Astrocyte of the cerebellum (primary cell): ENCODE measurements at regions not wholly inside any gene's neighbourhood (a gene's known extent, or its start where the extent isn't known, plus 50 kb on each side); places are given as distances from the start of the nearest gene placed in this dataset.

Experiments
- DNase-seq: peaks from one replicate; pipeline ENCODE4 v3.0.0-alpha.2; 2011; ENCODE audit warnings: low read depth
- H3K4me3 ChIP-seq: 2 replicates; pipeline ENCODE4 v1.5.1; 2011; ENCODE audit warnings: mild to moderate bottlenecking, low read depth, low read length, moderate library complexity
- CTCF ChIP-seq: IDR thresholded peaks from 2 replicates; pipeline ENCODE4 v1.5.1; 2012; ENCODE audit warnings: low read length, low read depth, moderate library complexity, mild to moderate bottlenecking; ENCODE audit errors: missing control alignments
- in situ Hi-C: cut with HindIII; loops from 2 replicates; pipeline ENCODE4 v1.10.0; 2017; ENCODE audit warnings: low sequenced_read_pairs

- H3K4me3 ChIP-seq = no peak overlapping the region
- in situ Hi-C loops = no loop called here
- no peak for DNase-seq
- TF ChIP-seq CTCF = no peak
Observed at GRCh38 chr18:2040279-2040678, 531.0 kb downstream of the METTL4 start.

GRCh38 chr18:2049986-2050385 lies 521.3 kb downstream of the METTL4 start:
- no peak overlapping the region for H3K4me3 ChIP-seq
- TF ChIP-seq CTCF = no peak
- peak; percentile 27 for DNase-seq
- in situ Hi-C loops = no loop called here

DNA sequence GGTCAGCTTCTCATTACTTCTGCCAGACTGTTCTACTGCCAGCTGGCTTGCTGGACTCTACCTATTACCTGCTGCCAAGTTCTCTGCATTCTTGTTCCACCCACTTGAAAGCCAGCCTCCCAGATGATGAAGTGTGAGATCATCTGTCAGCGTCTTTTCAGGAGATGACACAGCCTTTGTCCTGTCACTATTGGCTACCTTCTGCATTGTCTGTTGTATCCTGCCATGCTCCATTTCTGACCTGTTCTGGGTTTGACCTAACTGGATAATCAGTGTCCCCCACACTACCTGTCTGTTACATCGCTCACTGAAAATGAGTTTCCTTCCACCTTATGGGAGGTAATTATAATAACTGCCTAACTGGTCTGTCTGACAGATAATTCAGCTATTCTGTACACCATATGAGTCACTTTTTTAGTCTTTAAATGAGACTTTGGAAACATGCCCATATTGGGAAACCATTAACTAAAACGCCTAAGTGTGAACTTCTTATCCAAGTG lies 520.6 kb downstream of the METTL4 start:
- no peak for DNase-seq
- TF ChIP-seq CTCF = no peak
- in situ Hi-C loops = no loop called here
- no peak overlapping the region for H3K4me3 ChIP-seq

- H3K4me3 ChIP-seq = no peak overlapping the region
- in situ Hi-C loops = no loop called here
- TF ChIP-seq CTCF = no peak
- no peak for DNase-seq
Observed at GRCh38 chr18:2053490-2054089, 517.7 kb downstream of the METTL4 start.

GRCh38 chr18:2059336-2059735 lies 512.0 kb downstream of the METTL4 start:
- TF ChIP-seq CTCF = no peak
- no peak for DNase-seq
- in situ Hi-C loops = no loop called here
- no peak overlapping the region for H3K4me3 ChIP-seq

- in situ Hi-C loops = no loop called here
- H3K4me3 ChIP-seq = no peak overlapping the region
- TF ChIP-seq CTCF = no peak
- DNase-seq = no peak
Observed at GRCh38 chr18:2060086-2060485, 511.2 kb downstream of the METTL4 start.

DNA sequence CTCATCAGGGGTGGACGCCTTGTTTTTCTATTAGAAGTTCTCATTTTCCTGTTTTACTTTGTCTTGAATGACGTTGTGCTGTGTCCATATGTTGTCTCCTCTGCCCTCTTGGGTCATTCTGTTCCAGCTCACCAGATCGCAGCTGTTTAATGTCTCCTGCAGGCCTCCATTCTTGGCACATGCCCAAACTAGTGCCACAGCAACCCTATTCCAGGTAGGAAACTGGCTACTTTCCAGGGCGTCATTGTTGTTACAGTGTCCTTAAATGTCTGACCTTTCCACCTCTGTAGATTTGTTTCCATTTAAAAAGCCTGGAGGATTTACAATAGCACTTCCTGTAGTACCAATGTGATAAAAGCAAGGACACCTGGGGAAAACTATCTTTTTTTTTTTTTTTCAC lies 500.7 kb downstream of the METTL4 start:
- H3K4me3 ChIP-seq = no peak overlapping the region
- DNase-seq = no peak
- no peak for TF ChIP-seq CTCF
- in situ Hi-C loops = no loop called here
